HEK293 (cell line): ENCODE measurements at regions not wholly inside any gene's neighbourhood (a gene's known extent, or its start where the extent isn't known, plus 50 kb on each side); places are given as distances from the start of the nearest gene placed in this dataset.

Experiments
- CTCF ChIA-PET: fragments of 350-600 bp; formaldehyde crosslinking; extraction: SDS; loops from one replicate; lab custom pipeline; 2021; ENCODE audit warnings: antibody characterized with exemption; lab: Yijun Ruan, JAX
- POLR2A ChIA-PET: fragments of 300-600 bp; formaldehyde crosslinking; extraction: SDS; loops from one replicate; lab custom pipeline; 2020; ENCODE audit warnings: antibody characterized with exemption, inconsistent platforms; lab: Yijun Ruan, JAX
- H3K27ac ChIP-seq: fragments of 200-500 bp; sonication (Bioruptor generic); 2 replicates; pipeline ENCODE4 v1.5.1; 2014; ENCODE audit warnings: low read depth, low read length, control low read depth, inconsistent platforms; ENCODE audit errors: extremely low read depth
- H3K36me3 ChIP-seq, 2 experiments: fragments of 200-500 bp in 1 of 2; sonication (Bioruptor generic) in 1 of 2; 1 replicate in 1 of 2; 2 replicates in 1 of 2; pipeline ENCODE4 v1.5.1; 2014 to 2017; ENCODE audit warnings: inconsistent platforms in 2 of 2, low read length in 2 of 2; ENCODE audit not compliant: control insufficient read depth in 2 of 2, insufficient read depth in 1 of 2
- H3K4me1 ChIP-seq: fragments of 200-500 bp; sonication (Bioruptor generic); 2 replicates; pipeline ENCODE4 v1.5.1; 2014; ENCODE audit warnings: mild to moderate bottlenecking, low read length, inconsistent platforms; ENCODE audit not compliant: control insufficient read depth, insufficient read depth
- H3K4me3 ChIP-seq: 2 replicates; pipeline ENCODE4 v1.5.1; 2011; ENCODE audit warnings: low read depth, mild to moderate bottlenecking, control low read depth, low read length, moderate library complexity
- H3K9me3 ChIP-seq: fragments of 200-500 bp; sonication (Bioruptor generic); 2 replicates; pipeline ENCODE4 v1.5.1; 2014; ENCODE audit warnings: low read depth, low read length, inconsistent platforms; ENCODE audit not compliant: control insufficient read depth, insufficient read depth
- BCL11A ChIP-seq: fragments of 450-650 bp; formaldehyde crosslinking; IDR thresholded peaks from 2 replicates; pipeline ENCODE4 v1.5.1; 2016; ENCODE audit warnings: low read depth, missing biosample characterization, missing genetic modification characterization
- GLIS1 ChIP-seq: fragments of 450-650 bp; formaldehyde crosslinking; IDR thresholded peaks from 2 replicates; pipeline ENCODE4 v1.5.1; 2016; ENCODE audit warnings: missing biosample characterization, missing genetic modification characterization
- OVOL3 ChIP-seq: fragments of 450-650 bp; formaldehyde crosslinking; IDR thresholded peaks from 2 replicates; pipeline ENCODE4 v1.5.1; 2016; ENCODE audit warnings: missing biosample characterization, missing genetic modification characterization
- ZNF2 ChIP-seq: fragments of 450-650 bp; formaldehyde crosslinking; IDR thresholded peaks from 2 replicates; pipeline ENCODE4 v1.5.1; 2016; ENCODE audit warnings: missing biosample characterization, missing genetic modification characterization
- ZNF239 ChIP-seq: fragments of 450-650 bp; formaldehyde crosslinking; IDR thresholded peaks from 2 replicates; pipeline ENCODE4 v1.5.1; 2016; ENCODE audit warnings: missing biosample characterization, missing genetic modification characterization
- ZNF274 ChIP-seq, 2 experiments: fragments of 200-500 bp in 1 of 2; fragments of 450-650 bp in 1 of 2; sonication (Bioruptor generic) in 1 of 2; formaldehyde crosslinking in 1 of 2; IDR thresholded peaks; 2 replicates each; pipeline versions ENCODE4 v1.5.1 to v1.6.1; 2014 to 2016; ENCODE audit warnings: borderline replicate concordance in 1 of 2, inconsistent platforms in 1 of 2, low read length in 1 of 2, missing biosample characterization in 1 of 2, missing genetic modification characterization in 1 of 2
- ZNF548 ChIP-seq: fragments of 450-650 bp; formaldehyde crosslinking; IDR thresholded peaks from 2 replicates; pipeline ENCODE4 v1.5.1; 2016; ENCODE audit warnings: missing biosample characterization, missing genetic modification characterization
- ZNF585B ChIP-seq: fragments of 450-650 bp; formaldehyde crosslinking; IDR thresholded peaks from 2 replicates; pipeline ENCODE4 v1.5.1; 2016; ENCODE audit warnings: missing biosample characterization, missing genetic modification characterization
- ZNF660 ChIP-seq: fragments of 450-650 bp; IDR thresholded peaks from 2 replicates; pipeline ENCODE4 v1.5.1; 2018; ENCODE audit warnings: missing biosample characterization, mild to moderate bottlenecking, missing genetic modification characterization
- ZNF677 ChIP-seq: fragments of 450-650 bp; IDR thresholded peaks from 2 replicates; pipeline ENCODE4 v1.5.0; 2018; ENCODE audit warnings: missing biosample characterization, mild to moderate bottlenecking, missing genetic modification characterization, moderate library complexity
- ZNF791 ChIP-seq: fragments of 450-650 bp; formaldehyde crosslinking; IDR thresholded peaks from 2 replicates; pipeline ENCODE4 v1.5.1; 2016; ENCODE audit warnings: missing biosample characterization, missing genetic modification characterization
- TF ChIP-seq, protein P1 (sequence below): fragments of 450-650 bp; formaldehyde crosslinking; IDR thresholded peaks from 2 replicates; pipeline ENCODE4 v1.5.1; 2016; ENCODE audit warnings: missing biosample characterization, missing genetic modification characterization

DNA sequence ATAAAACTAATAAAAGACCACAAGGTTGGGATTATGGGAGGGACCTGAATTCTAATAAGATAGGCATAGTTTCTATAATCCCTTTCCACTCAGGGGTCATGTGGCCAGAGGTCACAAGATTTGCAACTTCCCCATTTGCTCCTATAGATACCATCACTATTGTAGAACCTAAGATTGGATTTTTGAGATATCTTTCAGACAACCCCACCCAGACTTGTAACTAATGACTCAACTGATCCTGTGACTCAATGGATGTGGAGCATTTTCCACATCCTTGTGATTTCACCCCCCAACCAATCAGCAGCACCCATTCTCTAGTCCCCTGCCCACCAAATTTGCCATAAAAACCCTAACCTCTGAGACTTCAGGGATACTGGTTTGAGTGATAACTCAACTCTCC is 51.9 kb upstream of the PIK3AP1 start:
- no peaks in the 10 kb centered on the region for H3K4me1 ChIP-seq
- CTCF ChIA-PET = interaction anchor here (0.7 kb wide), 1 partner anchor 88 kb away, joined by 3 read pairs; no protein-coding TSS in a partner anchor
- TF ChIP-seq ZNF274 (IDR thresholded peaks at IDR 0.05; ENCODE audit: low read length) (no peak), ZNF274 (tag by site-specific recombination; IDR thresholded peaks at IDR 0.05; ENCODE audit: borderline replicate concordance) (no peak), ZNF2 (tag by site-specific recombination) (no peak), ZNF585B (tag by site-specific recombination) (no peak), ZNF791 (no peak), BCL11A (tag by site-specific recombination) (no peak), GLIS1 (tag by site-specific recombination) (no peak)
- TF ChIP-seq, all 188 proteins: peak for 0
- Histone ChIP-seq H3K36me3 (no peaks in the 10 kb centered on the region), H3K9me3 (no peaks in the 10 kb centered on the region), H3K4me3 (no peak overlapping the region), H3K27ac (no peak overlapping the region)
- POLR2A ChIA-PET = no interaction called here

DNA sequence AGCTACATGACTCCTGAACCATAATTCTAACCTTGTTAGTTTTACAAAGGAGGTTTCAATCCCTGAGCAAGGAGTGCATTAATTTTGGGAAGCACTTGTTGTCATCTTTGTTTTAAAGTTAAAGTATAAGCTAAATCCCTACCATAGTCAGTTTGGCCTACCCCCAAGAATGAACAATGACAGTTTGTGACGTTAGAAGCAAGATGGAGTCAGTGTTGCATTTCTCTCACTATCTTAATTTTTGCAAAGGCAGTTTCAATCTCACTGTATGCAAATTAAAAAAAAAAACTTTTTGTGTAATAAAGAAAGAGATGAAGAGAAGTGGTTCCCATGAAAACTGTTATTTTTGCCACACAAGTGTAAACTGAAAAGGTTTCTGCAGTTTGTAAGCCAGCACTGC is 50.7 kb upstream of the PIK3AP1 start:
- ChIA-PET CTCF (interaction anchor here (0.5 kb wide), 1 partner anchor 39 kb away, joined by 4 read pairs; no protein-coding TSS in a partner anchor), POLR2A (no interaction called here)
- Histone ChIP-seq H3K27ac (no peak overlapping the region), H3K36me3 (no peaks in the 10 kb centered on the region), H3K4me3 (no peak overlapping the region), H3K4me1 (no peaks in the 10 kb centered on the region), H3K9me3 (no peaks in the 10 kb centered on the region)
- TF ChIP-seq, protein P1, sequence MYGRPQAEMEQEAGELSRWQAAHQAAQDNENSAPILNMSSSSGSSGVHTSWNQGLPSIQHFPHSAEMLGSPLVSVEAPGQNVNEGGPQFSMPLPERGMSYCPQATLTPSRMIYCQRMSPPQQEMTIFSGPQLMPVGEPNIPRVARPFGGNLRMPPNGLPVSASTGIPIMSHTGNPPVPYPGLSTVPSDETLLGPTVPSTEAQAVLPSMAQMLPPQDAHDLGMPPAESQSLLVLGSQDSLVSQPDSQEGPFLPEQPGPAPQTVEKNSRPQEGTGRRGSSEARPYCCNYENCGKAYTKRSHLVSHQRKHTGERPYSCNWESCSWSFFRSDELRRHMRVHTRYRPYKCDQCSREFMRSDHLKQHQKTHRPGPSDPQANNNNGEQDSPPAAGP (tag by site-specific recombination) = no peak
- TF ChIP-seq ZNF677 (tag by site-specific recombination) (no peak), OVOL3 (tag by site-specific recombination) (no peak), ZNF239 (tag by site-specific recombination) (no peak), ZNF660 (tag by site-specific recombination) (no peak), ZNF548 (tag by site-specific recombination) (no peak)
